H1 (cell line): ENCODE measurements at regions not wholly inside any gene's neighbourhood (a gene's known extent, or its start where the extent isn't known, plus 50 kb on each side); places are given as distances from the start of the nearest gene placed in this dataset.

Experiments used
- ATF3 ChIP-seq: IDR thresholded peaks from 2 replicates; pipeline ENCODE4 v1.6.1; 2011; ENCODE audit warnings: low read depth, mild to moderate bottlenecking, low read length; ENCODE audit not compliant: insufficient read depth
- CTCF ChIP-seq, 3 experiments: IDR thresholded peaks; 1 replicate in 2 of 3; 2 replicates in 1 of 3; pipeline versions ENCODE4 v1.5.1 to v1.6.1; 2011; ENCODE audit warnings: low read length in 3 of 3, mild to moderate bottlenecking in 3 of 3, inconsistent platforms in 2 of 3, low read depth in 1 of 3, moderate library complexity in 1 of 3; ENCODE audit not compliant: insufficient read depth in 1 of 3; ENCODE audit errors: control extremely low read depth in 1 of 3
- EP300 ChIP-seq, 2 experiments: IDR thresholded peaks; 1 replicate in 1 of 2; 2 replicates in 1 of 2; pipeline ENCODE4 v1.6.1; 2011 to 2012; ENCODE audit warnings: low read depth in 2 of 2, low read length in 2 of 2, mild to moderate bottlenecking in 2 of 2, borderline replicate concordance in 1 of 2, inconsistent platforms in 1 of 2, moderate library complexity in 1 of 2
- POLR2A ChIP-seq, 2 experiments: IDR thresholded peaks; 1 replicate in 1 of 2; 2 replicates in 1 of 2; pipeline ENCODE4 v1.6.1; 2011; ENCODE audit warnings: low read depth in 2 of 2, low read length in 2 of 2, mild to moderate bottlenecking in 2 of 2; ENCODE audit errors: control extremely low read depth in 1 of 2
- POLR2AphosphoS5 ChIP-seq: IDR thresholded peaks from 2 replicates; pipeline ENCODE4 v1.6.1; 2011; ENCODE audit warnings: low read depth, low read length
- SP4 ChIP-seq: IDR thresholded peaks from 2 replicates; pipeline ENCODE4 v1.6.1; 2012; ENCODE audit warnings: low read length, inconsistent platforms

- TF ChIP-seq POLR2A (IDR thresholded peaks at IDR 0.05; ENCODE audit: control extremely low read depth in 1 of 2, low read depth in 2 of 2, low read length in 2 of 2) (no peak), EP300 (IDR thresholded peaks at IDR 0.05; ENCODE audit: borderline replicate concordance in 1 of 2, low read depth in 2 of 2, low read length in 2 of 2) (no peak), CTCF (IDR thresholded peaks at IDR 0.05; ENCODE audit: control extremely low read depth in 1 of 3, insufficient read depth in 1 of 3, low read depth in 1 of 3, low read length in 3 of 3) (no peak), ATF3 (no peak), SP4 (no peak), POLR2AphosphoS5 (no peak)
Observed at GRCh38 chr20:19812696-19813095, 54.6 kb downstream of the RIN2 start.
